ENCODE measurements at regions not wholly inside any gene's neighbourhood (a gene's known extent, or its start where the extent isn't known, plus 50 kb on each side); places are given as distances from the start of the nearest gene placed in this dataset.
"Not testable (repeated sequence)": the region's sequence is repeated elsewhere in the genome, so short reads cannot be mapped to it uniquely, and the experiment has no call there.

DNA sequence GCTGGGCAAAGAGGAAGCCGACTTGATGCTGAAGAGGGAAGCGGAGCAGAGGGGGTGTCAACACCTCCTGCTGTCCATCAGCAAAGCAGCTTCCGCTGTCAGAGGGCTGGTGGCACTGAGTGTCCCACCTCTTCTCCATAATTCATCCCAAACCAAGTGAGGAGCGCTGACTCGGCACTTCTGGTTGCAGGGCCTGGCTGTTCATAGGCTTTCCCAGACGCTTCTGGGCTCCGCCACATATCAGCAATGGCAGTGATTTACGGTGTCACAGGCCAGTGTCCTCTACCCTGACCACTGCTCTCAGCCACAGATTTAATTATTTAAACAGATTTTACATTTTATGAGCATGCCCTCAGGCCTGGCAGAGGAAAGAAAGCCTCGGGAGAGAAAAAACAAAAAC, 70.1 kb upstream of the TENM4 start:
- DNase-seq (ENCODE audit: low read depth in 4 of 4, low spot score in 1 of 4) = no peak

- DNase-seq (ENCODE audit: low read depth in 4 of 4, low spot score in 1 of 4) = no peak
Measured at GRCh38 chr11:79508461-79508860, 67.6 kb upstream of the TENM4 start.

DNA sequence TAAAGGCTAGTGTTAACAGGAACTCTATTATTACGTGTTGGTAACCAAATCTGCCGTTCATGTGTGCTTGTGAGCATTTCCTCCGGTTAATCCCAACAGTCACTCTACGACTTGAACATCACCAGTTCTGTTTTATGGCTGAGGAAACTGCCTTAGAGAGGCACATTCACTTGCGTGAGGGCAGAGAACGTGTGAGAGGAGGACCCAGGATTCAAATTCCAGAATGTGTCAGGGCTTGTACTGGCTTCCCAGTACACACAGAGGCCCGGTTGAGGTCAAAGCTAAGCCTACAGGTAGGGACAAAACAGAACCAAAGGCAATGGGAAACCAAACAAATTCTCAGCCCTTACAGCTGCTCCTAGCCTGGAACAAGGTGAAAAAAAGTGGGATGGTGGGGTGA, 66.9 kb upstream of the TENM4 start:
- DNase-seq (ENCODE audit: low read depth in 4 of 4, low spot score in 1 of 4) = no peak

- DNase-seq (ENCODE audit: low read depth in 4 of 4, low spot score in 1 of 4) = no peak
Measured at GRCh38 chr11:79506734-79507344, 66.0 kb upstream of the TENM4 start.

DNA sequence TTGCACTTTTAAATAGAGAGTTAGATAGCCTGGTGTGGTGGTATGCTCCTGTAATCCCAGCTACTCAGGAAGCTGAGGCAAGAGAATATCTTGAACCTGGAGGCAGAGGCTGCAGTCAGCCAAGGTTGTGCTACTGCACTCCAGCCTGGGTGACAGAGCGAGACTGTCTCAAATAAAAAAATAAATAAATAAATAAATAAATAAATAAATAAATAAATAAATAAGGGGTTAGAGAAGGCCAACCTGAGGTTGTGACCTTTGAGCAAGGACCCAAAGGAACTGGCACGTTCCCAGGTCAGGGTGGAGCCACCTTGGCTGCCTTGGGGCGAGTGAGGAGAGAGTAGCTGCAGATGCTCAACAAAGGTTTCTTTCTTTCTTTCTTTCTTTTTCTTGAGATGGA, 65.3 kb upstream of the TENM4 start:
- no peak for DNase-seq (ENCODE audit: low read depth in 4 of 4, low spot score in 1 of 4)

GRCh38 chr11:79503028-79503427, 62.2 kb upstream of the TENM4 start:
- DNase-seq (ENCODE audit: low read depth in 4 of 4, low spot score in 1 of 4) = no peak

- no peak for DNase-seq (ENCODE audit: low read depth in 4 of 4, low spot score in 1 of 4)
Measured at GRCh38 chr11:79501707-79502106, 60.9 kb upstream of the TENM4 start.

DNA sequence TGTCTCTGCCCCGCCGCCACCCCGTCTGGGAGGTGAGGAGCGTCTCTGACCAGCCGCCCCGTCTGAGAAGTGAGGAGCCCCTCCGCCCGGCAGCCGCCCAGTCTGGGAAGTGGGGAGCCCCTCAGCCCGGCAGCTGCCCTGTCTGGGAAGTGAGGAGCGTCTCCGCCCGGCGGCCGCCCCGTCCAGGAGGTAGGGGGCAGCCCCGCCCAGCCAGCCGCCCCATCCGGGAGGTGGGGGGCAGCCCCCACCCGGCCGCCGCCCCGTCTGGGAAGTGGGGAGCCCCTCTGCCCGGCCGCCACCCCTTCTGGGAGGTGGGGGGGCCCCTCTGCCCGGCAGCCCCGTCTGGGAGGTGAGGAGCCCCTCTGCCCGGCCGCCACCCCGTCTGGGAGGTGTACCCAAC, 59.1 kb upstream of the TENM4 start:
- DNase-seq (ENCODE audit: low read depth in 4 of 4, low spot score in 1 of 4) = not testable (repeated sequence)

DNA sequence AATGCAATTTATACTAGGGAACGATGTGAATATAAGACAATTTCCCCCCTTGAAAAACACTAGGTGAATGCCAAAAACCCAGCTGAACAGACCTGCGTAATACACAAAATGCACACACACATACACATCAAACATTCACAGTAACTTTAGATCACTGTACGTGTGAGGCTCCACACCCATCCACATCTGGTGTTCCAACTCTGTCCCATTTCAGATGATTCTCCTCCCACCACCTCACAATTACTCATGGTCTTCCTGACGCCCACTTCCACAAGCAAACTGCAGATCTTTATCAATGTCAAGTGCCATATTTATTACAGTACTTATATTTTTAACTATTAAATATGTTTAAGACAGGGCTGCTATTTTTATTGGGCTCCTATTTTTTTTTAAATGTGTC, 57.8 kb upstream of the TENM4 start:
- no peak for DNase-seq (ENCODE audit: low read depth in 4 of 4, low spot score in 1 of 4)

- peak in 2 of 4 experiments; percentile 14 to 28 for DNase-seq (ENCODE audit: low read depth in 4 of 4, low spot score in 1 of 4)
Measured at GRCh38 chr11:79493555-79494171, 52.8 kb upstream of the TENM4 start.

GRCh38 chr11:79492008-79492407, 51.2 kb upstream of the TENM4 start:
- no peak for DNase-seq (ENCODE audit: low read depth in 4 of 4, low spot score in 1 of 4)

Measured in stimulated activated CD4-positive, alpha-beta T cell treated with anti-CD3 and anti-CD28 coated beads, Interleukin-1b, Interleukin-23, amount 100 ng/mL, for 24 hours (primary cell).